PC-9 (cell line): ENCODE measurements at regions not wholly inside any gene's neighbourhood (a gene's known extent, or its start where the extent isn't known, plus 50 kb on each side); places are given as distances from the start of the nearest gene placed in this dataset.

Experiments
- BruUV-seq: library from RNA; stranded (reverse); fragments of 400-500 nt; replicated peaks from 2 replicates; lab custom pipeline; 2021; lab: Mats Ljungman, UMichigan
- CTCF ChIA-PET: fragments of 300-600 bp; sonication (Branson Sonifier 250); formaldehyde crosslinking; loops from one replicate; lab custom pipeline; 2022; ENCODE audit warnings: antibody characterized with exemption; lab: Charles Lee
- POLR2A ChIA-PET: fragments of 300-600 bp; sonication (Branson Sonifier 250); formaldehyde crosslinking; loops from one replicate; lab custom pipeline; 2022; ENCODE audit warnings: antibody characterized with exemption; ENCODE audit not compliant: unreplicated experiment; lab: Charles Lee
- DNase-seq, 2 experiments: peaks; one replicate each; pipeline versions ENCODE4 v3.0.0 to v3.0.0-alpha.2; 2015 to 2022; ENCODE audit warnings: mixed read lengths in 1 of 2
- H2AFZ ChIP-seq: fragments of 200-600 bp; sonication (generic); 2 replicates; pipeline ENCODE4 v1.8.1; 2017; ENCODE audit warnings: antibody characterized with exemption
- H3F3A ChIP-seq: fragments of 200-600 bp; sonication (generic); 2 replicates; pipeline ENCODE4 v1.8.1; 2017; ENCODE audit warnings: antibody characterized with exemption, mild to moderate bottlenecking, low read depth; ENCODE audit not compliant: insufficient read depth
- H3K27ac ChIP-seq: fragments of 200-600 bp; sonication (generic); 2 replicates; pipeline ENCODE4 v1.6.1; 2016; ENCODE audit warnings: mixed run types
- H3K27me3 ChIP-seq: fragments of 200-600 bp; sonication (generic); 2 replicates; pipeline ENCODE4 v1.6.1; 2016; ENCODE audit warnings: low read depth, mixed run types; ENCODE audit not compliant: insufficient read depth
- H3K36me3 ChIP-seq: fragments of 200-600 bp; sonication (generic); 2 replicates; pipeline ENCODE4 v1.6.1; 2016; ENCODE audit warnings: low read depth, mixed run types
- H3K4me1 ChIP-seq: fragments of 200-600 bp; sonication (generic); replicated peaks from 2 replicates; pipeline ENCODE4 v1.6.1; 2016; ENCODE audit warnings: mixed run types; ENCODE audit not compliant: insufficient read depth
- H3K4me2 ChIP-seq: fragments of 200-600 bp; sonication (generic); 2 replicates; pipeline ENCODE4 v1.6.1; 2017; ENCODE audit warnings: mixed run types
- H3K4me3 ChIP-seq: fragments of 200-600 bp; sonication (generic); 2 replicates; pipeline ENCODE4 v1.6.1; 2016; ENCODE audit warnings: mixed run types
- H3K79me2 ChIP-seq: fragments of 200-600 bp; sonication (generic); 2 replicates; pipeline ENCODE4 v1.6.1; 2017; ENCODE audit warnings: low read depth, mixed run types
- H3K9me2 ChIP-seq: fragments of 200-600 bp; sonication (generic); 2 replicates; pipeline ENCODE4 v1.8.1; 2017; ENCODE audit warnings: mild to moderate bottlenecking; ENCODE audit not compliant: insufficient read depth
- H3K9me3 ChIP-seq: fragments of 200-600 bp; sonication (generic); 2 replicates; pipeline ENCODE4 v1.8.1; 2016; ENCODE audit warnings: low read depth; ENCODE audit not compliant: insufficient read depth
- H4K20me1 ChIP-seq: fragments of 200-600 bp; sonication (generic); 2 replicates; pipeline ENCODE4 v1.8.1; 2017; ENCODE audit not compliant: insufficient read depth
- CTCF ChIP-seq: fragments of 200-600 bp; sonication (generic); conservative IDR thresholded peaks from 2 replicates; pipeline ENCODE4 v1.6.1; 2017; ENCODE audit warnings: mixed run types, antibody characterized with exemption, mild to moderate bottlenecking, moderate library complexity
- EZH2 ChIP-seq: fragments of 200-600 bp; sonication (generic); IDR thresholded peaks from 2 replicates; pipeline ENCODE4 v1.8.0; 2017; ENCODE audit warnings: antibody characterized with exemption, low read depth
- intact Hi-C: fragments of 100-400 bp; cut with micrococcal nuclease; formaldehyde crosslinking; loops from one replicate; pipeline ENCODE4 v1.10.0; 2022; ENCODE audit not compliant: unreplicated experiment

DNA sequence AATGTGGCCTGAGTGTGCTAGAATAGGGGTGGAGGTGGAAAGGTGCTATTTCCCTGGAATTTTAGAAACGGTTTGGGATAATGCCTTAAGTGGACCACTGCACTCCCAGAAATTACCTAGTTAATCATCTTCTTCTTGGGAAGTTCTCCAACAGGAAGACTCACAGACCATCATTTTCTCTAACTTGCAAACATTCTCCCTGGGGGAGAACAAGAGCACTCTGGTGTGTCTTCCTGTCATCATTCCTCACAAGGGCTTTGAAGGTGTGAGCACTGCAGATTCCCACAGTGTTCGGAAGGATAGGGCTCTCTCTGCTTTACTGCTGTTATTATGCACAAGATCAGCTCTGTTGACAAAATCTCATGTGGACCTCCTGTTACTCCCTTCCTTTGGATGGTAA lies 54.9 kb upstream of the TSPAN2 start:
- no peaks in the 10 kb centered on the region for H3K79me2 ChIP-seq
- BruUV-seq = no TSS peak
- H3K36me3 ChIP-seq = no peaks in the 10 kb centered on the region
- no peak overlapping the region for H2AFZ ChIP-seq
- H3K27ac ChIP-seq = no peak overlapping the region
- H3K9me2 ChIP-seq = no peaks in the 10 kb centered on the region
- ChIA-PET POLR2A (no interaction called here), CTCF (no interaction called here)
- H4K20me1 ChIP-seq = no peaks in the 10 kb centered on the region
- TF ChIP-seq EZH2 (no peak), CTCF (no peak)
- no peak for DNase-seq
- intact Hi-C loops = no loop called here
- H3K4me1 ChIP-seq = peaks cover 18% of the 10 kb centered on the region
- no peaks in the 10 kb centered on the region for H3F3A ChIP-seq
- H3K4me3 ChIP-seq = no peak overlapping the region
- H3K27me3 ChIP-seq = no peaks in the 10 kb centered on the region
- no peak overlapping the region for H3K4me2 ChIP-seq
- peaks cover 7% of the 10 kb centered on the region for H3K9me3 ChIP-seq

DNA sequence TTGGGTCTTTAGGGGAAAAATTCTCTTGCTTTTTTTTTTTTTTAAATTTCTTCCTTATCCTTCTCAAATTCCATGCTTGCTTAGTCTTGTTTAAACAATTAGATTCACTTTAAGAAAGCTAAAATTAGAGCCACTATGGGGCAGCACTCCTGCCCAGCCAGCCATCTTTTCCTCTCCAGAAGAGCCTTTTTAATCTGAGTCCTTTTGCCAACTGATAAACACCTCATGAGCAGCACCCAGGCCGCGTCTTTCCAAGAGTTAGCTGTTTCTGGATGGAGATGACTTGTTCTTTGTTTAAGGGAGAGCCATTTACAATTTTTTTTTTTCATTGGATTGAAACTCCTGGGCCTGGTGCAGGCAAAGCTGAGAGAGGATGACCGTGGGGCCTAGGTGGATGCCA lies 53.3 kb upstream of the TSPAN2 start:
- H3F3A ChIP-seq = no peaks in the 10 kb centered on the region
- H3K79me2 ChIP-seq = no peaks in the 10 kb centered on the region
- H2AFZ ChIP-seq = no peak overlapping the region
- H3K9me3 ChIP-seq = peaks cover 7% of the 10 kb centered on the region
- peaks cover 20% of the 10 kb centered on the region for H3K4me1 ChIP-seq
- TF ChIP-seq EZH2 (no peak), CTCF (no peak; the same call in 1 of the 2 replicates)
- H3K36me3 ChIP-seq = no peaks in the 10 kb centered on the region
- no peaks in the 10 kb centered on the region for H4K20me1 ChIP-seq
- H3K27ac ChIP-seq = no peak overlapping the region
- no peaks in the 10 kb centered on the region for H3K9me2 ChIP-seq
- no peak for DNase-seq
- H3K27me3 ChIP-seq = no peaks in the 10 kb centered on the region
- BruUV-seq = no TSS peak
- no peak overlapping the region for H3K4me2 ChIP-seq
- intact Hi-C loops = no loop called here
- ChIA-PET POLR2A (interaction anchor here (0.6 to 0.7 kb wide), 3 partner anchors 30 to 213 kb away, joined by 3 to 13 read pairs (median 4); no protein-coding TSS in a partner anchor), CTCF (interaction anchor here (0.6 to 1.2 kb wide), 3 partner anchors 40 to 321 kb away, joined by 3 read pairs; no protein-coding TSS in a partner anchor)
- H3K4me3 ChIP-seq = no peak overlapping the region

- CTCF ChIA-PET = interaction anchor here (0.6 kb wide), 1 partner anchor 98 kb away, joined by 3 read pairs; no protein-coding TSS in a partner anchor
These were observed 51.8 kb upstream of the TSPAN2 start for GRCh38 chr1:115141145-115141454.

More at GRCh38 chr1:115141145-115141454, 51.8 kb upstream of the TSPAN2 start:
- Histone ChIP-seq H3K4me2 (no peak overlapping the region), H2AFZ (no peak overlapping the region), H3K27me3 (no peaks in the 10 kb centered on the region), H3K79me2 (no peaks in the 10 kb centered on the region), H3F3A (no peaks in the 10 kb centered on the region; the same call in 1 of the 2 replicates), H4K20me1 (no peaks in the 10 kb centered on the region), H3K9me2 (no peaks in the 10 kb centered on the region), H3K27ac (no peak overlapping the region), H3K9me3 (peaks cover 7% of the 10 kb centered on the region), H3K36me3 (no peaks in the 10 kb centered on the region), H3K4me3 (no peak overlapping the region), H3K4me1 (peaks cover 28% of the 10 kb centered on the region)
- POLR2A ChIA-PET = interaction anchor here (0.6 kb wide), 1 partner anchor 307 kb away, joined by 5 read pairs; no protein-coding TSS in a partner anchor
- TF ChIP-seq EZH2 = no peak
- no peak for TF ChIP-seq CTCF
- no peak for DNase-seq
- intact Hi-C loops = no loop called here
- BruUV-seq = no TSS peak
